ENCODE measurements at regions not wholly inside any gene's neighbourhood (a gene's known extent, or its start where the extent isn't known, plus 50 kb on each side); places are given as distances from the start of the nearest gene placed in this dataset.
"Not testable (repeated sequence)": the region's sequence is repeated elsewhere in the genome, so short reads cannot be mapped to it uniquely, and the experiment has no call there.

DNA sequence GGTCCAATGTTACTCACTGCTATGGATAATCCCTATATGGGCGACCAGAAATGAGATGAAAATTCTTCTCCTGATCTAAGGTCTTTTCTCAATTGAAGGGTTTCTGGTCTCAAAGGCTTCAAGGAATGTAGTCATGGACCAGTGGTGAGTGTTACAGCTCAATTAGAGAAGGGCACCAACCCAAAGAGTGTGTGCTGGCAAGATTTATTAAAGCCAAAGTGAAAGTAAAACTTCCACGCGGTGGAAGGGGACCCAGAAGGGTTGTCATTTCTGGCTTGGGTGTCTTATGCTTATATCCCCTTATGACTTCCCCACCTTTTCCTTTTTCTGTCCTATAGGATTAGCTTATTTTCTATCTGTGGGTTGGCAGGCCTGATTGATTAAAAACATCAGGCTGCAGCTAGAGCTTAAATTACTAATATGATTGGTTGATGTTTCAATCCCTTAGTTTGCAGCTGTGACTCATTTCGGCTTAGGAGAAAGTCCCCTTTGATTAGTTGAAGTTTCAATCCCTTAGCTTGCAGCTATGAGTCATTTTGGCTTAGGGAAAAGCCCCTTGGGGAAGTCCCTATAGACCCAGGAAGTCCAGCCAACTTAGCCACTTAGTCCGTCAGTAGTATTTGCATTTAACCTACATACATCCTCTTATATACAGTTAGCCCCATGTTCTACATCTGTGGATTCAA, 179.5 kb upstream of the NLGN4Y start:
- POLR2A ChIA-PET (ENCODE audit: partially characterized antibody): interaction anchor here (0.8 to 1.5 kb wide), 3 partner anchors 16 to 641 kb away, joined by 3 to 6 read pairs (median 3); no protein-coding TSS in a partner anchor
- CTCF ChIA-PET (ENCODE audit: partially characterized antibody): interaction anchor here (1.2 kb wide), 1 partner anchor 11 kb away, joined by 3 read pairs; no protein-coding TSS in a partner anchor
- intact Hi-C loops (cut with micrococcal nuclease): loop anchor here (10.0 kb wide), 4 partner anchors 90 to 870 kb away; partner anchors contain the start of gene NLGN4Y
- Mint-ChIP-seq H3K36me3 (peaks cover 0 to 2% of the 10 kb centered on the region in 2 donors), H3K27me3 (no peaks in the 10 kb centered on the region), H3K9me3 (no peaks in the 10 kb centered on the region), H3K27ac (peak overlapping the region in 2 of 7 donors; percentile 95 to 97), H3K4me3 (peak overlapping the region in 2 of 8 donors; percentile 61 to 78), H3K4me1 (peaks cover 0 to 61% (median 14%) of the 10 kb centered on the region in 4 donors)
- Histone ChIP-seq H3K27ac (ENCODE audit: low read depth, low read length) (peak overlapping the region; percentile 70), H3K4me3 (ENCODE audit: low read length in 2 of 2) (peak overlapping the region; percentile 17 to 30), H3K27me3 (ENCODE audit: insufficient read depth, low read length) (no peaks in the 10 kb centered on the region), H3K4me1 (ENCODE audit: insufficient read depth, low read length) (peaks cover 48% of the 10 kb centered on the region), H3K36me3 (ENCODE audit: insufficient read depth, low read length) (no peaks in the 10 kb centered on the region), H3K9me3 (ENCODE audit: control insufficient read depth in 1 of 2, low read length in 2 of 2) (no peaks in the 10 kb centered on the region)
- DNase-seq: peak in 1 of 5 donors; percentile 82

DNA sequence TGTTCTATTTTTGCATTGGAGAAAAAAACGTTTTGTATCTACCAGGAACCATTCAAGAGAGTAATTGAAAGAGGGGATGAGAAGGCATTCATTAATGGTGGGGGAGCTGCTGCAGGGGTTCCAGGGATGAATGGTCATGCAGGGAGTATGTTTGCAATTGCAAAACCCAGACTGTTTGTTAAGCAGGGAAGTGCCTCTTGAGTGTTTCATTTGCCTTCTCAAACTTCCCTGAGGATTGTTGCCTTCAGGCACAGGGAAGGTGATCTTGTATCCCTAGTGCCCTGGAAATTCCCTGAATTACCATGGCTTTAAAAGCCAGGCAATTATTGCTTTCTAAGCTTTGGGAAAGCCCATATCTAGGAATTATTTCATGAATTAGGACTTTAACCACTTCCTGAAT, 172.7 kb upstream of the NLGN4Y start:
- H3K27me3 Mint-ChIP-seq: no peaks in the 10 kb centered on the region
- ChIA-PET CTCF (ENCODE audit: partially characterized antibody) (no interaction called here), POLR2A (ENCODE audit: partially characterized antibody) (no interaction called here)
- no peak overlapping the region for H3K4me3 Mint-ChIP-seq
- Histone ChIP-seq H3K27me3 (ENCODE audit: insufficient read depth, low read length) (no peaks in the 10 kb centered on the region), H3K36me3 (ENCODE audit: insufficient read depth, low read length) (no peaks in the 10 kb centered on the region), H3K4me1 (ENCODE audit: insufficient read depth, low read length) (peaks cover 6% of the 10 kb centered on the region), H3K27ac (ENCODE audit: low read depth, low read length) (no peak overlapping the region), H3K9me3 (ENCODE audit: control insufficient read depth in 1 of 2, low read length in 2 of 2) (no peaks in the 10 kb centered on the region), H3K4me3 (ENCODE audit: low read length in 2 of 2) (no peak overlapping the region)
- H3K27ac Mint-ChIP-seq: no peak overlapping the region
- no peak for DNase-seq
- H3K36me3 Mint-ChIP-seq: no peaks in the 10 kb centered on the region
- peaks cover 0 to 13% (median 4%) of the 10 kb centered on the region in 4 donors for H3K4me1 Mint-ChIP-seq
- intact Hi-C loops (cut with micrococcal nuclease): no loop called here
- no peaks in the 10 kb centered on the region for H3K9me3 Mint-ChIP-seq

DNA sequence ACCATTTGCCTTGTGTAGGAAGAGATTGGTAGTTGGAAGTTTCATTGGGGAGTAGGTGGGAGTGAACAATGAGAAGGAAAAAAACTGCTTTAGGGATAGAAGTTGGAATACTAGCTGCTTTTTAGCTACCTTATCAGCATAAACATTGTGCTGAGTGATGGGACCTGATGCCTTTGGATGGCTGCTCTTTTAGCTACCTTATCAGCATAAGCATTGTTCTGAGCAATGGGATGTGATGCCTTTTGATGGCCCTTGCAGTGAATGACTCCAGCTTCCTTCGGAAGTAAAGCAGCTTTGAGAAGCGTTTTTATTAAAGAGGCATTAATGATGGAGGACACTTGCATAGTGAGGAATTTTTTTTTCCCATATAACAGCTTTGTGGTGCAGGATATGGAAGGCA, 168.2 kb upstream of the NLGN4Y start:
- H3K4me3 ChIP-seq (ENCODE audit: low read length in 2 of 2): no peak overlapping the region
- no peaks in the 10 kb centered on the region for H3K4me1 ChIP-seq (ENCODE audit: insufficient read depth, low read length)
- no peak overlapping the region for H3K27ac Mint-ChIP-seq
- no peaks in the 10 kb centered on the region for H3K9me3 ChIP-seq (ENCODE audit: control insufficient read depth in 1 of 2, low read length in 2 of 2)
- no peaks in the 10 kb centered on the region for H3K4me1 Mint-ChIP-seq
- intact Hi-C loops (cut with micrococcal nuclease): no loop called here
- no peak for DNase-seq
- no peaks in the 10 kb centered on the region for H3K27me3 ChIP-seq (ENCODE audit: insufficient read depth, low read length)
- peaks cover 0 to 4% (median 0%) of the 10 kb centered on the region in 8 donors for H3K9me3 Mint-ChIP-seq
- ChIA-PET POLR2A (ENCODE audit: partially characterized antibody) (no interaction called here), CTCF (ENCODE audit: partially characterized antibody) (no interaction called here)
- no peaks in the 10 kb centered on the region for H3K27me3 Mint-ChIP-seq
- H3K4me3 Mint-ChIP-seq: no peak overlapping the region
- H3K27ac ChIP-seq (ENCODE audit: low read depth, low read length): no peak overlapping the region
- peaks cover 0 to 2% of the 10 kb centered on the region in 2 donors for H3K36me3 Mint-ChIP-seq
- H3K36me3 ChIP-seq (ENCODE audit: insufficient read depth, low read length): no peaks in the 10 kb centered on the region

DNA sequence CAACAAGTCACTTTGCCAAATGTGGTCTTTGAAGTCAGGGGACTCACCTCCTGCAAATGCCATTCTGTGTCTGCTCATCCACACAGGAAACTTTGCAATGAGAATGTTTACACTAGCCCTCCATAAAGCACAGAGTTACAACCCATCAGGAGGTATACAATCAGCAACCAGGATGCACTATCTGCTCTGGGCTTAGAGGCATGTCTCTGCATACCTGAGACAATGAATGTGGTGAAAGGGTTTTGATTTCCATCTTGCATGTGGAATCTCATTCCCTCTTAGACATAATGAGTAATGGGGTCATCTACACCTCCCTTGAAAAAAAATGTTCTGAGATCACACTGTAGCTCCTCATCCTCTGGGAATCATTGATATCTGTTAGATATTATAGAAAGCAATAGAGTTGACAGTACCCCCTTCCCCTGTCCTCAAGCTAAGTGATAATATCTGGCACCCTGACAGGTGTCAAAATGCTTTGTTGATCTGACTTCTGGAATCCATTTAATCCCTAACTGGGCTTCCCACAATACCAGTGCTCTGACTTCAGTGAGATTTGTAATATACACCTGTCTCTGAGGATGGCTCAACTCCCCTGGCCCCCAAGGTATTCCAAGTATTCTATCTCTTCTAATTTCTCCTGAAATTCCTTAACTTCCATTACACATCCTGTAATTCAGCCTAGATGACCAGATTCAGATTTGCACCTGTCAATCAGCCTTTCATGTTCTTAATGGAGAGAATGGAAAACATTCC, 163.4 kb upstream of the NLGN4Y start:
- no peak overlapping the region for H3K27ac Mint-ChIP-seq
- no peaks in the 10 kb centered on the region for H3K27me3 ChIP-seq (ENCODE audit: insufficient read depth, low read length)
- H3K4me3 ChIP-seq (ENCODE audit: low read length in 2 of 2): no peak overlapping the region
- peaks cover 0 to 4% (median 0%) of the 10 kb centered on the region in 8 donors for H3K9me3 Mint-ChIP-seq
- DNase-seq: no peak
- H3K27me3 Mint-ChIP-seq: no peaks in the 10 kb centered on the region
- no peak overlapping the region for H3K4me3 Mint-ChIP-seq
- intact Hi-C loops (cut with micrococcal nuclease): no loop called here
- H3K4me1 ChIP-seq (ENCODE audit: insufficient read depth, low read length): no peaks in the 10 kb centered on the region
- H3K36me3 Mint-ChIP-seq: peaks cover 0 to 2% of the 10 kb centered on the region in 2 donors
- H3K27ac ChIP-seq (ENCODE audit: low read depth, low read length): no peak overlapping the region
- H3K9me3 ChIP-seq (ENCODE audit: control insufficient read depth in 1 of 2, low read length in 2 of 2): no peaks in the 10 kb centered on the region
- H3K36me3 ChIP-seq (ENCODE audit: insufficient read depth, low read length): no peaks in the 10 kb centered on the region
- H3K4me1 Mint-ChIP-seq: no peaks in the 10 kb centered on the region
- POLR2A ChIA-PET (ENCODE audit: partially characterized antibody): no interaction called here
- CTCF ChIA-PET (ENCODE audit: partially characterized antibody): no interaction called here

DNA sequence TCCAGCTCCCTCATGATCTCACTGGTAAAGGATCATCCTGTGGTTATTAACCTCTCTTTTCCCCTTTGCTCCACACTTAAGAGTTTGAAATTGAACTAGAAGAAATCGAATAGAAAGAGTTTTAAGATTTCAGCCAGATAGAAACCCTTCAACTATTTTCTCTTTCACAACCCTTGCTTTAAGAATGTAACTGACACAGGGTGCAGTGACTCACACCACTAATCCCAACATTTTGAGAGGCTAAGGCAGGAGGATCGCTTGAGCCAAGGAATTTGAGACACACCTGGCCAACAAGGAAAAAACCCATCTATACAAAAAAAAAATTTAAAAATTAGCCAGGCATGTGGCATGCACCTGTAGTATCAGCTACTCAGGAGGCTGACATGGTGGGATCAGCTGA, 150.7 kb upstream of the NLGN4Y start:
- CTCF ChIA-PET (ENCODE audit: partially characterized antibody): no interaction called here
- Mint-ChIP-seq H3K4me1 (no peaks in the 10 kb centered on the region), H3K27ac (no peak overlapping the region), H3K27me3 (no peaks in the 10 kb centered on the region), H3K4me3 (no peak overlapping the region), H3K36me3 (no peaks in the 10 kb centered on the region), H3K9me3 (no peaks in the 10 kb centered on the region)
- Histone ChIP-seq H3K9me3 (ENCODE audit: control insufficient read depth in 1 of 2, low read length in 2 of 2) (no peaks in the 10 kb centered on the region), H3K27me3 (ENCODE audit: insufficient read depth, low read length) (no peaks in the 10 kb centered on the region), H3K4me3 (ENCODE audit: low read length in 2 of 2) (no peak overlapping the region), H3K27ac (ENCODE audit: low read depth, low read length) (no peak overlapping the region), H3K36me3 (ENCODE audit: insufficient read depth, low read length) (no peaks in the 10 kb centered on the region), H3K4me1 (ENCODE audit: insufficient read depth, low read length) (no peaks in the 10 kb centered on the region)
- intact Hi-C loops (cut with micrococcal nuclease): no loop called here
- DNase-seq: no peak
- POLR2A ChIA-PET (ENCODE audit: partially characterized antibody): no interaction called here

DNA sequence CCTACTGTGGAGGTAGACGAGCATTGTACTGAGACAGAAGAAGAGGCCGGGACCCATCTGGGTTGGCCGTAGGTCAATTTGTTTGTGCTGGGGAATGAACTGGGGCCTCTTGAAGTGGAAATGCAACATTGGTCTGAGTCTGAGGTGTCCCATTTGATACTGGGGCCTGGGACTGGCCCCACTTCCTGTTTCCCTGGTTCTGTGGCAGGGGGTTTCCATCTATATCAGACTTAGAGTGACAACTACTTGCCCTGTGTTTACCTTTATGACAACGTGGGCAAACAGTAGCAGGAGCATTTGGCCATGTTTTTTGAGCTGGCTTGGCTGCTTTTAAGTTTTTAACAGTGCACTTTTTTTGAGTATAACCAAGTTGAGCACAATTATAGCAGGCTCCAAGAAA, 146.1 kb upstream of the NLGN4Y start:
- H3K27me3 ChIP-seq (ENCODE audit: insufficient read depth, low read length): no peaks in the 10 kb centered on the region

DNA sequence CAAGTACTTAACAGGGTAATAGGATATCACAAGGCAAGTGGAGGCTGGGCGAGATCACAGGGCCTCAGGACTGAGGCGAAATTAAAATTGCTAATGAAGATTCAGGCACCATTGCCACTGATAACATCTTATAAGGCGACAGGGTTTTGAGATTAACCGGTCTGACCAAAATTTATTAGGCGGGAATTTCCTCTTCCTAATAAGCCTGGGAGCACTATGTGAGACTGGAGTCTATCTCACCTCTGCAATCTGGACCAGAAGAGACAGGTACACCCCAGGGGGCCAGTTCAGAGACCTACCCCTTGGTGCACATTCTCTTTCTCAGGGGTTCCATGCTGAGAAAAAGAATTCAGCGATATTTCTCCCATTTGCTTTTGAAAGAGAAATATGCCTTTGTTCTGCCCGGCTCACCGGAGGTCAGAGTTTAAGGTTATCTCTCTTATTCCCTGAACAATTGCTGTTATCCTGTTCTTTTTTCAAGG, 113.7 kb upstream of the NLGN4Y start:
- H3K4me1 Mint-ChIP-seq; intact Hi-C loops (cut with micrococcal nuclease); H3K27me3 ChIP-seq (ENCODE audit: insufficient read depth, low read length); H3K9me3 ChIP-seq (ENCODE audit: control insufficient read depth in 1 of 2, low read length in 2 of 2); H3K27me3 Mint-ChIP-seq; H3K4me3 ChIP-seq (ENCODE audit: low read length in 2 of 2); H3K9me3 Mint-ChIP-seq; DNase-seq; CTCF ChIA-PET (ENCODE audit: partially characterized antibody); H3K36me3 ChIP-seq (ENCODE audit: insufficient read depth, low read length); H3K4me1 ChIP-seq (ENCODE audit: insufficient read depth, low read length); POLR2A ChIA-PET (ENCODE audit: partially characterized antibody); H3K27ac Mint-ChIP-seq; H3K27ac ChIP-seq (ENCODE audit: low read depth, low read length); H3K4me3 Mint-ChIP-seq; H3K36me3 Mint-ChIP-seq: not testable (repeated sequence)

More for the DNA sequence above, 146.1 kb upstream of the NLGN4Y start:
- Histone ChIP-seq H3K27ac (ENCODE audit: low read depth, low read length) (no peak overlapping the region), H3K4me1 (ENCODE audit: insufficient read depth, low read length) (no peaks in the 10 kb centered on the region), H3K4me3 (ENCODE audit: low read length in 2 of 2) (no peak overlapping the region), H3K9me3 (ENCODE audit: control insufficient read depth in 1 of 2, low read length in 2 of 2) (no peaks in the 10 kb centered on the region), H3K36me3 (ENCODE audit: insufficient read depth, low read length) (no peaks in the 10 kb centered on the region)
- ChIA-PET POLR2A (ENCODE audit: partially characterized antibody) (no interaction called here), CTCF (ENCODE audit: partially characterized antibody) (no interaction called here)
- Mint-ChIP-seq H3K4me1 (no peaks in the 10 kb centered on the region), H3K36me3 (no peaks in the 10 kb centered on the region), H3K27ac (no peak overlapping the region), H3K9me3 (no peaks in the 10 kb centered on the region), H3K27me3 (no peaks in the 10 kb centered on the region), H3K4me3 (no peak overlapping the region)
- intact Hi-C loops (cut with micrococcal nuclease): no loop called here
- no peak for DNase-seq

Data from CD4-positive, alpha-beta memory T cell (primary cell).